MM.1S (cell line): ENCODE measurements at regions not wholly inside any gene's neighbourhood (a gene's known extent, or its start where the extent isn't known, plus 50 kb on each side); places are given as distances from the start of the nearest gene placed in this dataset.

ENCODE experiments used
- DNase-seq: peaks from one replicate; pipeline ENCODE4 v3.0.0-alpha.2; 2015
- H2AFZ ChIP-seq: fragments of 300-600 bp; sonication (generic); 2 replicates; pipeline ENCODE4 v1.6.0; 2016; ENCODE audit warnings: antibody characterized with exemption, low read length
- H3F3A ChIP-seq: fragments of 300-600 bp; sonication (generic); 2 replicates; pipeline ENCODE4 v1.6.1; 2016; ENCODE audit warnings: mild to moderate bottlenecking, antibody characterized with exemption, low read length, moderate library complexity, mixed read lengths; ENCODE audit not compliant: insufficient read depth
- H3K27ac ChIP-seq: fragments of 300-600 bp; sonication (generic); 2 replicates; pipeline ENCODE4 v1.5.1; 2016; ENCODE audit warnings: mild to moderate bottlenecking, low read length
- H3K27me3 ChIP-seq: fragments of 300-600 bp; sonication (generic); replicated peaks from 2 replicates; pipeline ENCODE4 v1.6.0; 2016; ENCODE audit warnings: low read length; ENCODE audit not compliant: insufficient read depth
- H3K36me3 ChIP-seq: fragments of 300-600 bp; sonication (generic); replicated peaks from 2 replicates; pipeline ENCODE4 v1.6.1; 2016; ENCODE audit warnings: mild to moderate bottlenecking, low read length, mixed read lengths; ENCODE audit not compliant: insufficient read depth
- H3K4me1 ChIP-seq: fragments of 300-600 bp; sonication (generic); 2 replicates; pipeline ENCODE4 v1.6.1; 2016; ENCODE audit warnings: low read length, mixed read lengths
- H3K4me2 ChIP-seq: fragments of 300-600 bp; sonication (generic); 2 replicates; pipeline ENCODE4 v1.6.0; 2016; ENCODE audit warnings: low read depth, low read length
- H3K4me3 ChIP-seq: fragments of 300-600 bp; sonication (generic); 2 replicates; pipeline ENCODE4 v1.5.1; 2016; ENCODE audit warnings: low read length, mixed read lengths
- H3K79me2 ChIP-seq: fragments of 300-600 bp; sonication (generic); 2 replicates; pipeline ENCODE4 v1.6.1; 2016; ENCODE audit warnings: mixed run types, low read length, mixed read lengths
- H3K9ac ChIP-seq: fragments of 300-600 bp; sonication (generic); 2 replicates; pipeline ENCODE4 v1.6.1; 2016; ENCODE audit warnings: low read length, mixed read lengths
- H3K9me2 ChIP-seq: fragments of 300-600 bp; sonication (generic); replicated peaks from 2 replicates; pipeline ENCODE4 v1.6.1; 2016; ENCODE audit warnings: mild to moderate bottlenecking, low read length, mixed read lengths; ENCODE audit not compliant: insufficient read depth
- H3K9me3 ChIP-seq: fragments of 300-600 bp; sonication (generic); replicated peaks from 2 replicates; pipeline ENCODE4 v1.6.1; 2016; ENCODE audit warnings: mild to moderate bottlenecking, low read length, mixed read lengths; ENCODE audit not compliant: insufficient read depth
- H4K20me1 ChIP-seq: fragments of 300-600 bp; sonication (generic); 2 replicates; pipeline ENCODE4 v1.6.1; 2016; ENCODE audit warnings: mild to moderate bottlenecking, low read length, moderate library complexity, mixed read lengths; ENCODE audit not compliant: insufficient read depth
- EZH2 ChIP-seq: fragments of 300-600 bp; sonication (generic); optimal IDR thresholded peaks from 2 replicates; pipeline ENCODE3; 2017; ENCODE audit warnings: low read depth, mild to moderate bottlenecking, antibody characterized with exemption, low read length, mixed read lengths
- EZH2phosphoT487 ChIP-seq: fragments of 300-600 bp; sonication (generic); IDR thresholded peaks from 2 replicates; pipeline ENCODE4 v1.6.1; 2018; ENCODE audit warnings: antibody characterized with exemption, low read length
- TF ChIP-seq, protein P1 (sequence below): fragments of 300-600 bp; sonication (generic); IDR thresholded peaks from 2 replicates; pipeline ENCODE4 v1.5.1; 2016; ENCODE audit warnings: antibody characterized with exemption, low read length, mixed read lengths

GRCh38 chr5:38639377-38640358, 83.2 kb upstream of the LIFR start:
- H3K4me3 ChIP-seq: no peak overlapping the region
- no peaks in the 10 kb centered on the region for H3K4me1 ChIP-seq
- no peaks in the 10 kb centered on the region for H3F3A ChIP-seq
- no peak overlapping the region for H2AFZ ChIP-seq
- H3K9ac ChIP-seq: no peak overlapping the region
- no peaks in the 10 kb centered on the region for H3K79me2 ChIP-seq
- no peaks in the 10 kb centered on the region for H4K20me1 ChIP-seq
- no peak for TF ChIP-seq EZH2phosphoT487
- TF ChIP-seq EZH2: no peak
- TF ChIP-seq, protein P1, sequence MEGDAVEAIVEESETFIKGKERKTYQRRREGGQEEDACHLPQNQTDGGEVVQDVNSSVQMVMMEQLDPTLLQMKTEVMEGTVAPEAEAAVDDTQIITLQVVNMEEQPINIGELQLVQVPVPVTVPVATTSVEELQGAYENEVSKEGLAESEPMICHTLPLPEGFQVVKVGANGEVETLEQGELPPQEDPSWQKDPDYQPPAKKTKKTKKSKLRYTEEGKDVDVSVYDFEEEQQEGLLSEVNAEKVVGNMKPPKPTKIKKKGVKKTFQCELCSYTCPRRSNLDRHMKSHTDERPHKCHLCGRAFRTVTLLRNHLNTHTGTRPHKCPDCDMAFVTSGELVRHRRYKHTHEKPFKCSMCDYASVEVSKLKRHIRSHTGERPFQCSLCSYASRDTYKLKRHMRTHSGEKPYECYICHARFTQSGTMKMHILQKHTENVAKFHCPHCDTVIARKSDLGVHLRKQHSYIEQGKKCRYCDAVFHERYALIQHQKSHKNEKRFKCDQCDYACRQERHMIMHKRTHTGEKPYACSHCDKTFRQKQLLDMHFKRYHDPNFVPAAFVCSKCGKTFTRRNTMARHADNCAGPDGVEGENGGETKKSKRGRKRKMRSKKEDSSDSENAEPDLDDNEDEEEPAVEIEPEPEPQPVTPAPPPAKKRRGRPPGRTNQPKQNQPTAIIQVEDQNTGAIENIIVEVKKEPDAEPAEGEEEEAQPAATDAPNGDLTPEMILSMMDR: no peak
- no peaks in the 10 kb centered on the region for H3K9me3 ChIP-seq
- no peaks in the 10 kb centered on the region for H3K9me2 ChIP-seq
- H3K36me3 ChIP-seq: no peaks in the 10 kb centered on the region
- H3K27me3 ChIP-seq: no peaks in the 10 kb centered on the region
- H3K4me2 ChIP-seq: no peak overlapping the region
- no peak overlapping the region for H3K27ac ChIP-seq
- DNase-seq: no peak

DNA sequence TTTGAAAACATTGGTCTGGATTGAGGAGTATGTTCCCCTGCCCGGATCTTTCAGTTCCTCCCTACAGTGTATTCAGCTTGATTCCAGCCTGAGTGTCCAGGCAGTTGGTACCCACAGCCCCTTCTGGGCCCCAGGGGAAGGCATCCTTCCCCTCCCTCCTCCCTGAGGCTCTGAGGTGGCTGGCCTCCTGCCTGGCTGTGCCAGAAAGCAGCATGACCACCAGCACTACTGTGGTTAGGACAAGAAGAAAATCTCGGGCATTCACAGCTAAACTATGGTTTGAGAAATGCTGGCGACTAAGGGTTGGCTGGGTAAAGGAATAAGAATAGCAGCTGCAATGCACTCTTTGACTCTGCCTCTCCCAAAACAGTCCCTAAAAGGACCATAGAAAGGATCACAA, 84.6 kb upstream of the LIFR start:
- no peaks in the 10 kb centered on the region for H3K79me2 ChIP-seq
- H2AFZ ChIP-seq: no peak overlapping the region
- H3K36me3 ChIP-seq: no peaks in the 10 kb centered on the region
- TF ChIP-seq, protein P1: no peak
- no peak for TF ChIP-seq EZH2
- H3K27me3 ChIP-seq: no peaks in the 10 kb centered on the region
- no peak overlapping the region for H3K9ac ChIP-seq
- no peaks in the 10 kb centered on the region for H4K20me1 ChIP-seq
- no peak for DNase-seq
- H3K4me3 ChIP-seq: no peak overlapping the region
- H3K9me3 ChIP-seq: no peaks in the 10 kb centered on the region
- H3K4me1 ChIP-seq: no peaks in the 10 kb centered on the region
- no peaks in the 10 kb centered on the region for H3F3A ChIP-seq
- H3K27ac ChIP-seq: no peak overlapping the region
- H3K4me2 ChIP-seq: no peak overlapping the region
- no peaks in the 10 kb centered on the region for H3K9me2 ChIP-seq

DNA sequence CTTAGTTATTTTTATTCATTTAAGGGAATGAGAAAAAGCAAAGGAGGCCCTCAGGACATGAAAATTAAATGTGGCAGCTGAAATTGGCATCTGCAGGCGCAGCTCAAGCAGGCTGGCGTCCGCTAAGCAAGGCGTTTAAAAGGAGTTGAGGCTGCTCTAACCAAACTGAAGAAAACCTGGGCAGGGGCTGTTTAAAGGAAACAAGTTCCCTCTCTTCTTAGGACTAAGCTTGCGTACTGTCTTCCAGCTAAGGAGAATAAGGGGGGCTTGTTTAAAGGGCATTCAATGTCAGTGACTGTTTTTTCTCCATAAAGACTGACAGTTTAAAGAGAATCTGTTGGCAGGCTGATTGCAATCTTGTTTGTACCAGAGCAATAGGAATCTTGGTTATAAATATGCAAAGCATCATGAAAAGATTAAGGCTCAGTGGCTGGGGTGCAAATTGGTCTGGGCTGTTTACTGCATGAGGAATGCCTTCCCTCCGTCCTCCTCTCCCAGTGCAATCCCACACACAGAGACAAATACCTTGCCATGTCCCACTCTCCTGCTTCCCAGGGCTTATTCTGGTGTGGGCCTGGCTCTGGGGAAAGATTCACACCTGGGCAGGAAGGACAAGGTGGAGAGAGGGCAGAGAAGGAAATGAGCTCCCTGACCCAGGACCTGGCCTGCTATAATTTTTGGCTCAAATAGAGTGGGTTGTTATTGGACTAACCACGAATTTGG, 85.9 kb upstream of the LIFR start:
- H4K20me1 ChIP-seq: no peaks in the 10 kb centered on the region
- H3K27me3 ChIP-seq: no peaks in the 10 kb centered on the region
- no peak overlapping the region for H3K4me3 ChIP-seq
- TF ChIP-seq, protein P1: no peak
- TF ChIP-seq EZH2 (no peak), EZH2phosphoT487 (no peak)
- no peaks in the 10 kb centered on the region for H3K79me2 ChIP-seq
- no peaks in the 10 kb centered on the region for H3K9me2 ChIP-seq
- DNase-seq: no peak
- H3F3A ChIP-seq: no peaks in the 10 kb centered on the region
- H3K36me3 ChIP-seq: no peaks in the 10 kb centered on the region
- no peak overlapping the region for H3K4me2 ChIP-seq
- no peak overlapping the region for H3K9ac ChIP-seq
- no peak overlapping the region for H2AFZ ChIP-seq
- H3K4me1 ChIP-seq: no peaks in the 10 kb centered on the region
- H3K9me3 ChIP-seq: no peaks in the 10 kb centered on the region
- no peak overlapping the region for H3K27ac ChIP-seq
